ENCODE measurements at regions not wholly inside any gene's neighbourhood (a gene's known extent, or its start where the extent isn't known, plus 50 kb on each side); places are given as distances from the start of the nearest gene placed in this dataset.

DNA sequence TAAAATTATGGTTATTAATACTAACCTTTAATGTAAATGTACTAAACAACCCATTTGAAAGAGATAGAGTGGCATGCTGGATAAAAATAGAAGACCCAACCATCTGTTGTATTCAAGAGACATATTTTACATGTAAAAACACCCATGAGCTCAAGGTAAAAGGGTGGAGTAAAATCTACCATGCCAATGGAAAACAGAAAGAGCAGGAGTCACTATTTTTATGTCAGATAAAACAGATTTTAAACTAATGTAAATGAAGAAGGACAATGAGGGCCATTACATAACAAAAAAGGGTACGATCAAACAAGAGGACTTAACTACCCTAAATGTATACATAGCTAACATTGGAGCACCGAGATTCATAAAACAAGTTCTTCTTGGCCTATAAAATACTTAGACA lies 66.3 kb downstream of the ITM2A start:
- no peak for DNase-seq

DNA sequence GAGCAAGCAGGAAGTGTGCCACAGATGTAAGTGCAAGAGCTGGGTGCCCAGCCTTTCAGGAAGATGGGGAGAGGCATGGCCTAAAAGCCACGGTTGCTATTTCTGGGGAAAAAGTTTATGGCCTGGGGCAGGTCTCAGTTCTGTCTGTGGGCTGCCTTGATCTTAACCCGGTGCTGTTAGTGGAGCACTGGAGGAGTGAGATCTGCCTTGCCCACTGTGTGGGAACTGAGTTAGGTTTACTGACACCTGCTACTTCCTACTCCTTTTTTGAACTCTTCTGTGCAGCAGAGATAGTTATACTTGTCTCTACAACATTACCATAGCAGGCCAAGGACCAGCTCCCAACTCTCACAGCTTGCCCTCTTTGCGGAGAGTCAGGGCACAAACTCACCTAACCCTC lies 76.5 kb downstream of the ITM2A start:
- DNase-seq: no peak

DNA sequence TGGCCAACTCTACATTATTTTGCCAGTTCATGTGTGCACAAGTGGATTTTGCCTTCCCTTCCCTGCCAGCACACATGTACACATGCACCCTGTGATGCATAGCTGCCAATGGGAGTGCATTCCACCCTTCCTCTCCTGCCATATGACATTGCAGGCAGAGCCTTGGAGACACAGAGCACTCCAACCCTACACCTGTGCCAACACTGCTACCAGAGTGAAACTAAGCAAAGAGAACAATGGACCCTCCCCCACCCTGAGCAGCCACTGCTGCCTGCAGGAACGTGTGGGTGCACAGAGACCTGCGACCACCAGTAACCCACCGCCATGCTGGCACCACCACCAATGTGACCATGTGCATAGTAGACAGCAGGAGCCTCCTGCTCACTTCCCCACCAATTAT lies 78.4 kb downstream of the ITM2A start:
- no peak for DNase-seq

DNA sequence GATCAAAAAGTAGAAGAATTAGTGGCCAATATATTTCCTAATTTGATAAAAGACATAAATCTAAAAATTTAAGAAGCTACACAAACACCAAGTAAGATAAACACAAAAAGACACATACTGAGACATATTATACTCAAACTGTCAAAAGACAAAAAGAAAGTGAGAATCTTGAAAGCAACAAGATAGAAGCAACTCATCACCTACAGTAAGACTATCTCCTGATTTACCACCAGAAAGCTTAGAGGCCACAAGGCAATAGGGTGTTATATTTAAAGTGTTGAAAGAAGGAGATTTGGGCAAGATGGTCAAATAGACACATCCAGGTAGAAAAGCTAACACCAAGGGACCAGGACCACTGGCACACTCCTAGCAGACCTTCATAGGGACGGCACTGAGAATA lies 79.4 kb downstream of the ITM2A start:
- DNase-seq: no peak

DNA sequence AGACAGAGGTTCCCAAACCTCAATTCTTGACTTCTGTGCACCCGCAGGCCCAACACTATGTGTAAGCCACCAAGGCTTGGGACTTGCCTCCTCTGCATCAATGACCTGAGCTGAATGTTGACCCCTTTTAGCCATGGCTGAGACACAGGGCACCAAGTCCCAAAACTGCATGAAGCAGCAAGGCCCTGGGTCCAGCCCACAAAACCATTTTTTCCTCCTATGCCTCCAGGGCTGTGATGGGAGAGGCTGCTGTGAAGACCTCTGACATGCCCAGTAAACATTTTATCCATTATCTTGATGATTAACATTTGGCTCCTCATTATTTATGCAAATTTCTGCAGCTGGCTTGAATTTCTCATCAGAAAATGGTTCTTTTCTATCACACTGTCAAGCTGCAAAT lies 85.4 kb downstream of the ITM2A start:
- DNase-seq: no peak

DNA sequence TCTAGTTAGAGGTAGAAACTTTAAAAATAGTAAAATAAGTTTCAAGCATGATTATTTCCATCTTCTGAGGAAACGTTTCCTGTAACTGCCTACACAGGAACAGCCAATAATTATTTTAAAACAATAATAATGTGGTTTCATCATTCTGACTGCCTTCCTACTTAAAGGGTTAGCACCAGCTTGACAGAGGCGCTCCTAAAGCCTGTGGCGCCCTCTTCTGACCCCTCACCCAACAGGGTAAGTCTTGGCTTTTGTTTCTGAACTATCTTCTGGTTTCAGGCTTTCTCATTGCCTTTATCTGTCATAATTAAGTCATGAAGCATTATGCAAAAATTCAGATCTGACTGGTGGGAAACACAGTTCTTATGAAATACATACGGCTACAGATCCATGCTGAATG lies 96.7 kb downstream of the ITM2A start:
- DNase-seq: peak; percentile 81

DNA sequence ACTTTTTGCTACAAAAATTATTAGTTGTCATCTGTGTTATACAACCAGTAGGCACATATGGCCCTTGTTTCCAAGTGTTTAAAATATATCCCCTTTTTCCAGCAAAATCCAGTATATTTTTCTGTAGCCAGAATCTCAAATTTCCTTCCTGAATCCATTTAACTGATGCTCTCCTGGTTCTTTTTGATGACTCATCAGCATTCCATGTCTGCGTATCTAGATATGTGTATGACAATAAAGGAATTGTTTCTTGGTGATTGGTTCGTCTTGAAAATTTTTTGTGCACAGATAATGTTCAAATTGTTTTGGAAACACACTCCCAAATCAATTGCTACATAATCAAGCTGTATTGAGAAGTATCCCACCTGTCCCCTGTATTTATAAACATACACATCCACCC lies 98.3 kb downstream of the ITM2A start:
- DNase-seq: no peak

DNA sequence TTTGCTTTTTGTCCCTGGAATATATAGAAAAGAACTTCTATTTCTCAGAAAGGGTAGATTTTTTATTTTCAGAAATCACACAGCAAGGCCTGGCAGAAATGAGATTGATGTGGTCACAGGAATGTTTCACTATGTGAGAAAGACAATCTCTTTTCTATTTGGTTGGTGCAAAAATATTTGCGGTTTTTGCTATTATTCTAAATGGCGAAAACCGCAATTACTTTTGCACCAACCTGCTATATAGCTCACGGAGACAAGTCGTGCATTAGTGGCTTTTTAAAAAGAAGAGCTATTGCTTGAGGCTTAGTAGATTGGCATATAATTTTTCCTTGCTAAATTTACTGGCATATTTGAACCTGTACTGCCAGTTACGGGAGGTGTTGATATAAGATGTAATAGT lies 100.4 kb downstream of the ITM2A start:
- DNase-seq: peak; percentile 25

DNA sequence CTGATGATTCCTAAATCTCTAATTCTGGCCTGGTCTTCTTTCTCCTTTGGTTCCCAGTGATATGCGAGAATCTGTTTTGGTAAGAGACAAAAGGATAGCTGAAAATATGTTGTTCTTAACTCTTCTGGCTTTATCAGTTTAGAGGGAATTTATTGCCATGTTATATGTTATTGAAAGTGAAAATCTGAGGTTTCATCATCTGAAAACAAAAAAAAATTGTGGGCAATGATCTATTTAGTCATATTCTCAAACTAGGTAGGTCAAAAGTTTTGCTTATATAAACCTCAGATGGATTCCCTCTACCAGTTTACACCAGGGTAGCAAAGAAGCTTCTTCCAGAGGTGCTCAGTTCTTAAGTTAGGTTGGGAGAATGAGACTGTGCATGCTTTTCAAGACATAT lies 103.6 kb downstream of the ITM2A start:
- DNase-seq: no peak

DNA sequence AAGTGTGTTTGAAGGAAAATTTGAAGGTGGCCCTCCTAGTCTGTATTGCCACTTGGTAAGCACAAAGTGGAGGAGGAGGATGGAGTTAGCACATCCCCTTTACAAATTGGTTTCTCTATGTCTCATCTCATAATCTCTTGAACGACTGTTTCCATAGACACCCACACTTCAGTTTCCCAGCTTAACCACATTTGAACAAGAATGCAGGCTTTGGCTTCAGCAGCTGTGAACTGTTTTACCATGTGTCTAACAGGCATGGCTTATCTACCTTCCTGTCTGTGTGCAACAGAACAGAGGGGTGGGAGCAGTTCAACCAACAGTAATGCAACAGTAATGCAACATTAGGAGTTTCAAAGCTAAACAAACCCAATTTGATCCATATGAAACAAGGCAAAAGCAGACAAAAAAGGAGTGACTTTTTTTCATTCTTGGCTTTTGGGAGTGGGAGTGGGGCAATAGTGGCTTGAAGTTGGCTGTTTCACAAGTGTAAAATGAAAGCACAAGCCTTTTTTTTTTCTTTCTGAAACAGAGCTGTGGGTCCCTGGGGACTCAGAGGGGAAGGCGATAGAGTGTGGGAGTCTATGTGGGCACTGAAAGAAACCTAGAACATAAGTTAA lies 108.0 kb downstream of the ITM2A start:
- DNase-seq: peak; percentile 83

DNA sequence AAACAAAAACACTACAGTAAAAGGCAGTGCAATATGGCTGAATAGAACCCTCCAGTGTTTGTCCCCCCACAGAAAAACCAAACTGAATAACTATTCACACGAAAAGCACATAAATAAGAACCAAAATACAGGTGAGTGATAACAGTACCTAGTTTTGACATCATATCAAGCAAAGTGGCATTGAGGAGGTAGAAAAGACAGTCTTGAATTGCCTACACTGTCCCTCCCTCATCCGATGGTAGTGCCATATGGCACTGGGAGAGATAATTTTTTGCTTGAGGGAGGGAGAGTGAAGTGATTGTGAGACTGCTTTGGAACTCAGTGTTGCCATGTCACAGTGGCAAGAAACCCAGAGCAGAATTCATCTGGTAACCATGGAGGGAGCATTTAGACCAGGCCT lies 99.2 kb downstream of the GPR174 start:
- DNase-seq: no peak

DNA sequence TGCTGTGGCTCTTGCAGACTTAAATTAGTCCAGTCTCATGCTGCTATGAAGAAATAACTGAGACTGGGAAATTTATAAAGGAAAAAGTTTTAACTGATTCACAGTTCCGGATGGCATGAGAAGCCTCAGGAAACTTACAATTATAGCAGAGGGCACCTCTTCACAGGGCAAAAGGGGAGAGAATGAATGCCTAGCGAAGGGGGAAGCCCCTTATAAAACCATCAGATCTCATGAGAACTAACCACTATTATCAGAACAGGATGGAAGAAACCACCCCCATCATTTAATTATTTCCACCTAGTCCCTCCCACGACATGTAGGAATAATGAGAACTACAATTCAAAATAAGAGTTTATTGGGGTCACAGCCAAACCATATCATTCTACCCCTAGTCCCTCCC lies 91.4 kb downstream of the GPR174 start:
- no peak for DNase-seq

DNA sequence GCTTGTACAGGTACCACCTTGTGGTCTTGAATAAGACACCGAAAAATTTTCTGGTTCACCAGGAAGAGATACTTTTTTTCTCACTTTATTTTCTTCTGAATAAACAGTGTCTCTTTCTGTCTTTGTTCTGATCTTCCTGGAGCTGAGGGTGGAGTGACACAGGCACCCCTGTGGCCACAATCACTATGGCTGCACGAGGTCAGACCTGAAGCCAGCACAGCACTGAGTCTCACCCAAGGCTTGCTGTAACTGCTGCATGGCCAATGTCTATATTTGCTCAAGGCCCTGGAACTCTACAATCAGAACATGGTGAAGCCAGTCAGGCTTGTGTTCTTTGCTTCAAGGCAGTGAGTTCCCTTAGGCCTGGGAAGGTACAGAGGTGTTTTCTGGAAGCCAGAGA lies 87.2 kb downstream of the GPR174 start:
- peak; percentile 22 for DNase-seq

Data from CD4-positive, alpha-beta T cell treated with Interleukin-17A for 1 hour (primary cell).